Stimulated activated CD8-positive, alpha-beta memory T cell treated with anti-CD3 and anti-CD28 coated beads, Interleukin-4, amount 100 ng/mL, for 1 hour (primary cell): ENCODE measurements at regions not wholly inside any gene's neighbourhood (a gene's known extent, or its start where the extent isn't known, plus 50 kb on each side); places are given as distances from the start of the nearest gene placed in this dataset.

Experiments used
- DNase-seq, 2 donors: peaks; one replicate each; pipeline ENCODE4 v3.0.0-alpha.2; 2020; ENCODE audit warnings: low read depth in 2 of 2, low spot score in 1 of 2

DNA sequence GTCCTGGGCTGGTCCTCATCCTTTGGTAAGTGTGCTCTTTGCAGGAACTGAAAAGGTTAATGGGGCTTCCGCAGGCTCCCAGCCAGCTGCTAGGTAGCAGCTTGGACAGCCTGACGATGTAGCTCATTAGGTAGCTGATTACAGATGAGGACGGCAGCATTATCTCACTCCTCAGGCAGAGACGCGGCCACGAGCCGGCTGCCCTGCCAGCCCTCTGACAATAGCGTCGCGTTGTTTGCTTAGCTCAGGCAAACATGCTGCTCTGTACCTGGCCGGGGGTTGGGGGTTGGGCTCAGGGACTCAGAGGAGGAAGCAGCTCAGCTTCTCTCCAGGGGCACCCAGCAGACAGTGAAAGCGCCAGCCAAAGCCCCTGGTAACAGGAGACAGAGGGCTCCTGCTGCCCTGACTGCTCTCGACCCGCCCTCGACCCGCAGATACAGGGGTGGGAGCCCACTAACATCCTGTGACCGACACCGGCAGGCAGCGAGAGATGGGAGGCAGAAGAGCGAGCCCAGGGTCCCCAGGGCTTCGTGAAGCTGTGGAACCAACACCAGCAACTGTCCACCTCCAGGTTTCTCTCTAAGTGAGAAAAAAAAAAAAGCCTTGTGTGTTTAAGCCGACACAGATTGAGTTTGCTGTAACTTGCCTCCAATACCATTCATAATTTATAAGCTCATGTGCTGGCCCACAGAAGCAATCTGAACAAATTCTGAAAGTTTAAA, 53.4 kb upstream of the DLK1 start:
- DNase-seq: no peak

DNA sequence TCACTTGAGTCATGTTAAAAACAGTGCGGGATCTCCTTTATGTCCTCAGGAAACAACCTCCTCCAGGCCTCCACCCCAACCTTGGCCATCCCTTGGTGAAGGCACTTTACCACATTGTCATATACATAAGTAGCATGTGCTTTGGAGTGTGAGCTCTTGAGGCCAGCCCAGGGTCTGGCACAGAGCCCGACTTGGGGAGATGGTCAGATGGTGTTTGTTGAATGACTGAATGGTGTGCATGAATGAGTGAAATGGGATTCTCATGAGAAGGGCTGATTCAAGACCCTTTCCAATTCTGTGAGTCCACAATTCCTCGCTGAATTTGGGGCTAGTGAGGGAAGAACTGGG, 52.9 kb upstream of the DLK1 start:
- DNase-seq: no peak

DNA sequence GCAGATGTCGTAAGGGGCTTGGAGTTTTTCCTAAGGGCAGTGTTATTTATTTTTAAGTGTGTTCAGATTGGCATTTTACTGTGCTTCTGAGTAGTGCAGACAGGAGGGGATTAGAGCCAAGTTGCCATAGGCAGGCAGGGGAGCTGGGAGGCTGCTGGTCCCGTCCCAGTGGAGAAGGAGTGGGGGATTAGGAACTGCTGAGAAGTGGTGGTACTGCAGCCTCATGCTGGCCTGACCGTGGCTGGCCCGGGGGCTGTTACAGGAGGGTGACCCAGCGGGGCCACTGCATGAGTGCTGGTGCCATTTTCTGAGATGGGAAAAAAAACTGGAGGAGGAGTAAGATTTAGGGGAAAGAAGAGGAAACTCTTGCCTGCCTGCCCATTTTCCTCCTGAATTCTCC, 52.3 kb upstream of the DLK1 start:
- DNase-seq: no peak

DNA sequence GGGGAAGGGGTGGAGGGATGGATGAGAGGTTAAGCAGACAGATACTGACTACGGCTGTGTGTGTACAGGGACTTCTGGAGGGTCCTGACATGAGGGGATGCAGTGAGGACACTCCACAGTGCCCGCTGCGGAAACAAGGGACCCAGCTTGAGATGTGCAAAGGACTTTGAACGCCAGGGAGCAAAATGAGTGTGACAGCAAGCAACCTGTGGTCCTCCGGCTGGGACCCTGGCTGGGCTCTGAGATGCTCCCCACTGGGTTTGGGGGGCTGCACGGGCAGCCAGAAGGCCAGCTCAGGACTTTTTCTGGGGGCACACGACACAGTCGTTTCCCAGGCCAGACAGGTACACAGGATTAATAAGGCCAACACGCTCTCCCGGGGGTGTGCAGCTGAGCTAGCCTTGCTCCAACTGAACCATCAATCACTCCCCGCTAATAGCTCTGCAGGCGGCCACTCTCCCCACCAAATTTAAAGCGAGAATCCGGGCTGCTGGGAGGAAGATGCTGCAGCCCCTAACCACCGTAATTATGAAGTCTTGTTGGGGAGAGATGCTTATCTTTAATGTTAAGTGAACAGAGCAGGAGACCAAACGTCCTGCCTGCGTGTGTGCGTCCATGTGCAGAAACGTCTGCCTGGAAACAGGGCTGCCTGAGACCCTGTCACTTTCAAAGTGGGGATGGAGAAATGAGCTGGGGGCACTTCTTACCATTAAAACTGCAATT, 51.6 kb upstream of the DLK1 start:
- DNase-seq: no peak

DNA sequence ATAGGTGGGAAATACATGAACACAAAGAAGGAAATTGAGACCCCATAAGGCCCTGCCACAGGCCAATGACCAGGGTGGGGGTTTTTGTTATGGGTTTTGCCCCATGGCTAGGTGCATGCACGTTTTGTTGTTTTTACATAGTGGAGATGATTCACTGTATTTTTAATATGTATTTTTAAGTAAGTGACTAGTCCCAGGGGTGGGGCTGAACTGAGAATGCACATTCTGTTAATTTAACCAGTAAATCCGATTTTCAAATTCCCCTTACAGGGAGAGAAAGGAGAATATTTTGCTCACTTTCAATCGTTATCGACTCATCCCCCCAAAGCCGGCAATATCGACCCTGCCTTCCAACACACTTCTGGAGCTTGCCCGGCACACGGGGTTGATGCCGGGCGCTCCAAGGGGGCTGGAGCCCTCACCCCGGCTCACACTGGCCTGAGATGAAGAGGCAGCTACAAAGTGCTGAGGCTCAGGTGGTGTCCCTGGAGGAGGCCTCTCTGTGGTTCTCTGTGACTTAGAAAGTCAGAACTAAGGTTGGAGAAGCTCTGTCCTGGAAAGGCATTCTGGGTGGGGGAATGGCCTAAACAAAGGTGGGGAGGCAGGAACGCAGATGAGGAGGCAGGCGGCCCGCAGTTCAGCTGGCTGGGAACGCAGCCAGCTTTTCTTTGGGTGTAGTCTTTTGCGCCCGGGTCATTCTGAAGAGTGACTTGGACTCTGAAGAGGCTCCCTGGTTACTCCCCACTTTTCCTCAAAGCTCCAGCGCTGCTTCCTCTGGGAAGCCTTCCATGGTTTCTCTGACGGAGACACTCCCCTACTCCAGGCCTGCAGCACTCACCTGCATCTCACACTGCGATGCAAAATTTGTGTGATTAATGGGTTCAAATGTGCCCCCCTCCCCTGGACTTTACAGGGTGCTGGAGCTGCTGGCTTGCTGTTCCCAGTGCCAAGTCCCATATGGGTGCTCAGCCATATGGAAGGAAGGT, 50.7 kb upstream of the DLK1 start:
- DNase-seq: no peak
